ENCODE measurements at regions not wholly inside any gene's neighbourhood (a gene's known extent, or its start where the extent isn't known, plus 50 kb on each side); places are given as distances from the start of the nearest gene placed in this dataset.

- Mint-ChIP-seq H3K4me3 (no peak overlapping the region), H3K27me3 (ENCODE audit: low read depth) (no peaks in the 10 kb centered on the region), H3K4me1 (no peaks in the 10 kb centered on the region), H3K9me3 (no peaks in the 10 kb centered on the region), H3K27ac (no peak overlapping the region), H3K36me3 (no peaks in the 10 kb centered on the region)
- DNase-seq (ENCODE audit: low spot score) (no peak), ATAC-seq (no peak)
- TF ChIP-seq ARID4B (CRISPR knock-in tag; IDR thresholded peaks at IDR 0.05; ENCODE audit: borderline replicate concordance) (no peak), ZNF121 (CRISPR knock-in tag; IDR thresholded peaks at IDR 0.05) (no peak), E2F1 (CRISPR knock-in tag; IDR thresholded peaks at IDR 0.05) (no peak), OVOL2 (CRISPR knock-in tag; IDR thresholded peaks at IDR 0.05; ENCODE audit: borderline replicate concordance) (no peak), GTF2I (CRISPR knock-in tag; conservative IDR thresholded peaks at IDR 0.05) (peak; percentile 55; the same call in 1 of the 2 replicates), FOXP1 (CRISPR knock-in tag; IDR thresholded peaks at IDR 0.05; ENCODE audit: borderline replicate concordance) (no peak), TEAD4 (CRISPR knock-in tag; IDR thresholded peaks at IDR 0.05) (no peak), NFYB (CRISPR knock-in tag; conservative IDR thresholded peaks at IDR 0.05; ENCODE audit: low read depth) (no peak), ZNF263 (CRISPR knock-in tag; IDR thresholded peaks at IDR 0.05; ENCODE audit: low read depth) (no peak), USF2 (CRISPR knock-in tag; IDR thresholded peaks at IDR 0.05) (no peak), GABPB1 (CRISPR knock-in tag; IDR thresholded peaks at IDR 0.05) (0 out of 2 replicates have a peak, but pooled peaks have one; percentile 3), CREB1 (CRISPR knock-in tag; IDR thresholded peaks at IDR 0.05) (no peak), ATF2 (CRISPR knock-in tag; IDR thresholded peaks at IDR 0.05; ENCODE audit: borderline replicate concordance, low read depth) (no peak)
- POLR2A ChIA-PET: interaction anchor here (0.6 kb wide), 1 partner anchor 31 kb away, joined by 6 read pairs; no protein-coding TSS in a partner anchor
- CTCF ChIA-PET: interaction anchor here (0.9 to 1.4 kb wide), 6 partner anchors 10 to 344 kb away, joined by 3 to 4 read pairs (median 3); no protein-coding TSS in a partner anchor
Measured at GRCh38 chr20:50244352-50245149, 53.9 kb downstream of the CEBPB start.

- Mint-ChIP-seq H3K4me3 (no peak overlapping the region), H3K27ac (no peak overlapping the region), H3K27me3 (ENCODE audit: low read depth) (no peaks in the 10 kb centered on the region), H3K36me3 (no peaks in the 10 kb centered on the region), H3K4me1 (no peaks in the 10 kb centered on the region), H3K9me3 (no peaks in the 10 kb centered on the region)
- POLR2A ChIA-PET: no interaction called here
- no peak for DNase-seq (ENCODE audit: low spot score)
- ATAC-seq: no peak
- CTCF ChIA-PET: interaction anchor here (0.9 to 1.4 kb wide), 6 partner anchors 9 to 343 kb away, joined by 3 to 4 read pairs (median 3); no protein-coding TSS in a partner anchor
- TF ChIP-seq ZNF219 (CRISPR knock-in tag; IDR thresholded peaks at IDR 0.05; ENCODE audit: borderline replicate concordance): no peak
- no peak for TF ChIP-seq PRRX2 (CRISPR knock-in tag; IDR thresholded peaks at IDR 0.05)
- no peak for TF ChIP-seq JAZF1 (CRISPR knock-in tag; IDR thresholded peaks at IDR 0.05)
- TF ChIP-seq ZNF512 (CRISPR knock-in tag; IDR thresholded peaks at IDR 0.05; ENCODE audit: borderline replicate concordance): no peak
- no peak for TF ChIP-seq ZNF281 (CRISPR knock-in tag; IDR thresholded peaks at IDR 0.05)
Measured at GRCh38 chr20:50245498-50246366, 55.1 kb downstream of the CEBPB start.

All from WTC11 (cell line).